GM18511 (cell line): ENCODE measurements at regions not wholly inside any gene's neighbourhood (a gene's known extent, or its start where the extent isn't known, plus 50 kb on each side); places are given as distances from the start of the nearest gene placed in this dataset.
"Not testable (repeated sequence)": the region's sequence is repeated elsewhere in the genome, so short reads cannot be mapped to it uniquely, and the experiment has no call there.

Experiments
- ATAC-seq: cut with Tn5 transposase; IDR thresholded peaks from one replicate; pipeline ENCODE4 v1.9.1; 2021; ENCODE audit warnings: mild to moderate bottlenecking, moderate library complexity; ENCODE audit not compliant: unreplicated experiment

- no peak for ATAC-seq
Observed at GRCh38 chr2:75833386-75833785, 122.7 kb upstream of the GCFC2 start.

- ATAC-seq, result no peak
Observed at GRCh38 chr2:75828826-75829225, 118.1 kb upstream of the GCFC2 start.

- not testable (repeated sequence) for ATAC-seq
Observed at GRCh38 chr2:75823515-75823914, 112.8 kb upstream of the GCFC2 start.

GRCh38 chr2:75822336-75822735 lies 111.6 kb upstream of the GCFC2 start:
- no peak for ATAC-seq

- no peak for ATAC-seq
Observed at GRCh38 chr2:75820693-75821092, 110.0 kb upstream of the GCFC2 start.

GRCh38 chr2:75810611-75811330 lies 100.1 kb upstream of the GCFC2 start:
- ATAC-seq, result no peak

GRCh38 chr2:75808793-75809535 lies 98.2 kb upstream of the GCFC2 start:
- no peak for ATAC-seq

- no peak for ATAC-seq
Observed at GRCh38 chr2:75807992-75808391, 97.3 kb upstream of the GCFC2 start.

GRCh38 chr2:75801234-75801982 lies 90.7 kb upstream of the GCFC2 start:
- ATAC-seq, result peak; percentile 54

GRCh38 chr2:75800456-75800855 lies 89.7 kb upstream of the GCFC2 start:
- ATAC-seq, result peak; percentile 77

GRCh38 chr2:75799859-75800258 lies 89.1 kb upstream of the GCFC2 start:
- peak; percentile 55 for ATAC-seq

- no peak for ATAC-seq
Observed at GRCh38 chr2:75798569-75798968, 87.9 kb upstream of the GCFC2 start.

GRCh38 chr2:75792996-75793395 lies 82.3 kb upstream of the GCFC2 start:
- ATAC-seq, result no peak

GRCh38 chr2:75792146-75792545 lies 81.4 kb upstream of the GCFC2 start:
- no peak for ATAC-seq

- peak; percentile 43 for ATAC-seq
Observed at GRCh38 chr2:75790814-75791467, 80.2 kb upstream of the GCFC2 start.

- ATAC-seq, result peak; percentile 11
Observed at GRCh38 chr2:75790121-75790813, 79.6 kb upstream of the GCFC2 start.

GRCh38 chr2:75788902-75789301 lies 78.2 kb upstream of the GCFC2 start:
- ATAC-seq, result no peak

GRCh38 chr2:75788154-75788553 lies 77.4 kb upstream of the GCFC2 start:
- ATAC-seq, result no peak

- ATAC-seq, result peak; percentile 45
Observed at GRCh38 chr2:75787532-75788132, 76.9 kb upstream of the GCFC2 start.

GRCh38 chr2:75775311-75775823 lies 64.7 kb upstream of the GCFC2 start:
- no peak for ATAC-seq
